HEK293T (cell line): ENCODE measurements at regions not wholly inside any gene's neighbourhood (a gene's known extent, or its start where the extent isn't known, plus 50 kb on each side); places are given as distances from the start of the nearest gene placed in this dataset.

Experiments used
- CTCF ChIA-PET: fragments of 350-600 bp; formaldehyde crosslinking; extraction: SDS; loops from one replicate; lab custom pipeline; 2021; ENCODE audit warnings: antibody characterized with exemption, inconsistent platforms; lab: Yijun Ruan, JAX
- POLR2A ChIA-PET: fragments of 350-600 bp; formaldehyde crosslinking; extraction: SDS; loops from one replicate; lab custom pipeline; 2020; ENCODE audit warnings: antibody characterized with exemption, inconsistent platforms; lab: Yijun Ruan, JAX
- DNase-seq: peaks from one replicate; pipeline ENCODE4 v3.0.0; 2012; ENCODE audit warnings: mixed read lengths; ENCODE audit errors: extremely low spot score
- ARNT ChIP-seq: fragments of 450-650 bp; IDR thresholded peaks from 2 replicates; pipeline ENCODE4 v1.6.1; 2017; ENCODE audit warnings: mild to moderate bottlenecking
- BHLHE40 ChIP-seq: fragments of 450-650 bp; IDR thresholded peaks from 2 replicates; pipeline ENCODE4 v1.6.1; 2016; ENCODE audit warnings: mild to moderate bottlenecking, moderate library complexity, borderline replicate concordance
- CTBP1 ChIP-seq: fragments of 450-650 bp; IDR thresholded peaks from 2 replicates; pipeline ENCODE4 v1.6.1; 2016; ENCODE audit warnings: borderline replicate concordance
- ELF4 ChIP-seq: fragments of 450-650 bp; IDR thresholded peaks from 2 replicates; pipeline ENCODE4 v1.6.1; 2017; ENCODE audit warnings: antibody characterized with exemption
- FOXA1 ChIP-seq: fragments of 450-650 bp; IDR thresholded peaks from 2 replicates; pipeline ENCODE4 v1.6.1; 2016; ENCODE audit warnings: mild to moderate bottlenecking
- FOXK2 ChIP-seq: fragments of 450-650 bp; IDR thresholded peaks from 2 replicates; pipeline ENCODE4 v1.6.1; 2016; ENCODE audit warnings: mild to moderate bottlenecking
- FOXM1 ChIP-seq: fragments of 450-650 bp; IDR thresholded peaks from 2 replicates; pipeline ENCODE4 v1.6.1; 2017; ENCODE audit warnings: mild to moderate bottlenecking, borderline replicate concordance
- HDGF ChIP-seq: fragments of 450-650 bp; IDR thresholded peaks from 2 replicates; pipeline ENCODE4 v1.6.1; 2017; ENCODE audit warnings: antibody characterized with exemption, borderline replicate concordance
- L3MBTL2 ChIP-seq: fragments of 450-650 bp; conservative IDR thresholded peaks from 2 replicates; pipeline ENCODE4 v1.6.1; 2016; ENCODE audit warnings: mild to moderate bottlenecking
- LEF1 ChIP-seq: fragments of 450-650 bp; IDR thresholded peaks from 2 replicates; pipeline ENCODE4 v1.6.1; 2017; ENCODE audit warnings: mild to moderate bottlenecking, borderline replicate concordance
- NFRKB ChIP-seq: fragments of 450-650 bp; IDR thresholded peaks from 2 replicates; pipeline ENCODE4 v1.6.1; 2016; ENCODE audit warnings: mild to moderate bottlenecking, moderate library complexity
- PKNOX1 ChIP-seq: fragments of 450-650 bp; IDR thresholded peaks from 2 replicates; pipeline ENCODE4 v1.6.1; 2016
- SP1 ChIP-seq: fragments of 450-650 bp; IDR thresholded peaks from 2 replicates; pipeline ENCODE4 v1.6.1; 2017
- SUZ12 ChIP-seq: fragments of 450-650 bp; IDR thresholded peaks from 2 replicates; pipeline ENCODE4 v1.6.1; 2016; ENCODE audit warnings: mild to moderate bottlenecking
- TARDBP ChIP-seq: fragments of 450-650 bp; IDR thresholded peaks from 2 replicates; pipeline ENCODE4 v1.6.1; 2016
- ZNF384 ChIP-seq: fragments of 450-650 bp; IDR thresholded peaks from 2 replicates; pipeline ENCODE4 v1.6.1; 2016

DNA sequence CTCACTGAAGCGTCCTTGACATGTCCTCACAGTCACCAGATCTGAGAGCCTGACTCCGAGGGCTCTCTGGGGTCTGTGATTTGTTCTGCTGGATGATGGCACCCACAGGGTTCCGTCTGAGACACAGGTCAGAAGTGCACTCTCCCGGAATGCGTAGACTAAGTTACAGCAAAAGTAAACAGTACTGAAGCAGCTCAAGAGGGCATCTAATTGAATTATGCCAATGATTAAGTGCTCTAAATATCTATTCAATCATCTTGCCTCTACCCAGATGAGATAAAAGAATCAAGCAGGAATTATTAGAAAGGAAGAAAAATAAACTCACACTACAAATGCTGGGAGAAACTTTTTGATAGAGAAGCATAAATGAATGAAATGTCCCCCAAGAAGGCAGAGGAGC is 544.1 kb downstream of the SOX11 start:
- TF ChIP-seq NFRKB (no peak), HDGF (no peak), ELF4 (no peak), SUZ12 (no peak), ARNT (no peak), FOXA1 (no peak)
- CTCF ChIA-PET = no interaction called here
- POLR2A ChIA-PET = no interaction called here
- DNase-seq = no peak

- ChIA-PET POLR2A (no interaction called here), CTCF (no interaction called here)
- TF ChIP-seq SUZ12 (no peak), TARDBP (no peak), LEF1 (no peak), BHLHE40 (no peak)
- no peak for DNase-seq
Observed at GRCh38 chr2:6237039-6237660, 545.0 kb downstream of the SOX11 start.

DNA sequence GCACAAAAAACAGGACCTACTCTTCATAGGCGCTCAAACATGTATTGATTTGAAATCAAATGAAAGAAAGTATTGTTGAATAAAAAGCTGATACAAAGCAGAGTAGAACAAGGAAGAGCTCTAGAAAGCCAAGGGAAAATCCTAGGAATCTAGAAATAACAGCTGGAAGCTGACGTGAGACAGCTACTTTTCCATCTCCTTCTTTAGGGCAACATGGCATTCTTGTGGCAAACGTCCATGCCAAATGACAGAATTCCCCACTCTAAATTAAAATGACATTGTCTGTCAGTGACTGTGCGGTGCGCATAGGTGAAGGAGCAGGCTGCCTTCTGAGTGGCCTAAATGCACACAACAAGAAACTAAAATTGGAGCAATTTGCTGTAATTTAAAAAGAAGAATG is 557.4 kb downstream of the SOX11 start:
- ChIA-PET CTCF (no interaction called here), POLR2A (no interaction called here)
- no peak for TF ChIP-seq FOXK2
- TF ChIP-seq ELF4 = no peak
- no peak for TF ChIP-seq TARDBP
- no peak for TF ChIP-seq CTBP1
- TF ChIP-seq ARNT = no peak
- no peak for TF ChIP-seq FOXA1
- TF ChIP-seq L3MBTL2 = no peak
- no peak for TF ChIP-seq ZNF384
- no peak for TF ChIP-seq SUZ12
- no peak for TF ChIP-seq PKNOX1
- TF ChIP-seq HDGF = no peak
- TF ChIP-seq FOXM1 = no peak
- TF ChIP-seq BHLHE40 = no peak
- no peak for TF ChIP-seq NFRKB

DNA sequence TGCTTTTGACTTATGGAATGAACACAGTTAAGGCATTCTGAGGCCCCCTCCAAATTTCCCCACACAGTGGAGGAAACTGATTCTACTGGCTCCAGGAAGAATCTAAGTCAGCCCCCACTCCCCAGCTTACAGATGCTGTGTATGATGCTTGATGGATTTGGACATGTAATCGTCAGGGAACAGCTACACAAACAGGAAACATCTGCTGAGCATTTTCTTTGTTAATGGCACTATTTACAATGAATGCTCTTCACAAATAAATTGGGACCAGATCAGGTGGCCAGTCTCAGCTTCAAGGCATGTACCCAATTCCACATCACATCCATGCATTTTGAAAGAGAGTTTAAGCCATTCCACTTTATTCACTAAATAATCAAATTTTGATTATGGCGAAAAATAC is 562.3 kb downstream of the SOX11 start:
- TF ChIP-seq ZNF384 (no peak), L3MBTL2 (no peak), LEF1 (no peak), PKNOX1 (no peak), HDGF (no peak), ELF4 (no peak), SP1 (no peak), NFRKB (no peak), FOXK2 (no peak), FOXA1 (no peak), BHLHE40 (no peak), ARNT (no peak), CTBP1 (no peak), FOXM1 (no peak), TARDBP (no peak), SUZ12 (no peak)
- ChIA-PET POLR2A (no interaction called here), CTCF (no interaction called here)
- no peak for DNase-seq

More for the DNA sequence above, 557.4 kb downstream of the SOX11 start:
- no peak for DNase-seq

GRCh38 chr2:6264198-6264597 is 572.0 kb downstream of the SOX11 start:
- TF ChIP-seq ZNF384 (no peak), CTBP1 (no peak), ELF4 (no peak), FOXA1 (no peak), HDGF (no peak), ARNT (no peak), SUZ12 (no peak), NFRKB (no peak), FOXM1 (no peak), TARDBP (no peak), L3MBTL2 (no peak), BHLHE40 (no peak), LEF1 (no peak), SP1 (no peak), PKNOX1 (no peak)
- ChIA-PET POLR2A (no interaction called here), CTCF (no interaction called here)
- DNase-seq = no peak

- ChIA-PET CTCF (no interaction called here), POLR2A (no interaction called here)
- no peak for DNase-seq
- TF ChIP-seq ZNF384 (no peak), ELF4 (no peak), NFRKB (no peak), ARNT (no peak), FOXK2 (no peak), L3MBTL2 (no peak), FOXA1 (no peak), PKNOX1 (no peak), CTBP1 (no peak), HDGF (no peak), TARDBP (no peak), SP1 (no peak)
Observed at GRCh38 chr2:6281524-6281923, 584.2 kb downstream of the CMPK2 start.
